ENCODE measurements at regions not wholly inside any gene's neighbourhood (a gene's known extent, or its start where the extent isn't known, plus 50 kb on each side); places are given as distances from the start of the nearest gene placed in this dataset.

DNA sequence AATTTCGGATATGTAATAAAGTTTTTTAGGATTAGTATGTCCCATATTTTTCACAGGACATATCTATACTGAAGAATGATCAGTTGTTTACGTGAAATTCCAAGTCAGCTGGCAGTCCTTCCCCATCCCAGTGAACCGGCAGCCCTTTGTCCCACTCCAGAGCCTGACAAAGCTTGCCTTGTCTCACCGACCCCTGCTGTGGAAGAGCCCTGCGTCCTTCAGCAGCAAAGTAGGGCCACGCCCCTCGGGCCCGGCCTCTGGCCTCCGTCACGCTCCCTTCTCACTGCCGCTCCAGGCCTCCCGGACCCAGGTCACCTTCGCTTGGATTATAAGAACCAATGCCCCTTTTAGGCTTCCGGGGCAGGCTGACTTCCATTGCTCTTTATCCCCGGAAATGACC lies 89.8 kb upstream of the TGIF1 start:
- in situ Hi-C loops (cut with HindIII; ENCODE audit: extremely low pct_ligation_motif_present, low pct_unique_long_range_greater_than_20kb), result no loop called here
- Histone ChIP-seq H3K36me3 (replicated peaks in 1 of 2; ENCODE audit: control insufficient read depth in 1 of 2, insufficient read depth in 2 of 2, low read length in 2 of 2) (no peaks in the 10 kb centered on the region), H3K4me1 (ENCODE audit: insufficient read depth, low read length) (peaks cover 14% of the 10 kb centered on the region), H3K4me2 (ENCODE audit: low read depth, low read length) (peak overlapping the region; percentile 28), H3K9me3 (ENCODE audit: low read length) (no peaks in the 10 kb centered on the region), H2AFZ (ENCODE audit: low read length) (no peak overlapping the region), H3K79me2 (ENCODE audit: insufficient read depth, low read length) (no peaks in the 10 kb centered on the region), H3K27me3 (ENCODE audit: control insufficient read depth in 1 of 2, insufficient read depth in 2 of 2, low read length in 2 of 2) (peaks cover 0 to 9% of the 10 kb centered on the region in 2 experiments; a peak in 2 of 5 replicates), H3K27ac (ENCODE audit: extremely low read length, insufficient read depth, low read length) (no peak overlapping the region), H4K20me1 (ENCODE audit: insufficient read depth, low read length) (no peaks in the 10 kb centered on the region), H3K4me3 (replicated peaks in 1 of 3; ENCODE audit: insufficient read depth in 1 of 3, low read depth in 2 of 3, low read length in 3 of 3) (peak overlapping the region in 1 of 3 experiments; percentile 21; a peak in 1 of 6 replicates), H3K9ac (ENCODE audit: insufficient read depth, low read depth, low read length) (no peak overlapping the region)
- ChIA-PET POLR2A (no interaction called here), CTCF (ENCODE audit: low intra/inter-chr PET ratio, low total read pairs) (no interaction called here)
- ATAC-seq (peak; percentile 87), FAIRE-seq (no peak), DNase-seq (ENCODE audit: low spot score) (peak; percentile 49)
- no TSS peak for BruUV-seq (replicated peaks)
- intact Hi-C loops (cut with micrococcal nuclease; ENCODE audit: unreplicated experiment), result no loop called here
- WGBS (ENCODE audit: low lambda C conversion rate), result 25% methylated on average over 15 of the region's 15 CpGs
- TF ChIP-seq, protein P1, sequence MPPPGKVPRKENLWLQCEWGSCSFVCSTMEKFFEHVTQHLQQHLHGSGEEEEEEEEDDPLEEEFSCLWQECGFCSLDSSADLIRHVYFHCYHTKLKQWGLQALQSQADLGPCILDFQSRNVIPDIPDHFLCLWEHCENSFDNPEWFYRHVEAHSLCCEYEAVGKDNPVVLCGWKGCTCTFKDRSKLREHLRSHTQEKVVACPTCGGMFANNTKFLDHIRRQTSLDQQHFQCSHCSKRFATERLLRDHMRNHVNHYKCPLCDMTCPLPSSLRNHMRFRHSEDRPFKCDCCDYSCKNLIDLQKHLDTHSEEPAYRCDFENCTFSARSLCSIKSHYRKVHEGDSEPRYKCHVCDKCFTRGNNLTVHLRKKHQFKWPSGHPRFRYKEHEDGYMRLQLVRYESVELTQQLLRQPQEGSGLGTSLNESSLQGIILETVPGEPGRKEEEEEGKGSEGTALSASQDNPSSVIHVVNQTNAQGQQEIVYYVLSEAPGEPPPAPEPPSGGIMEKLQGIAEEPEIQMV (CRISPR knock-in tag; IDR thresholded peaks at IDR 0.05; ENCODE audit: low read depth), result no peak
- TF ChIP-seq POGZ (CRISPR knock-in tag; IDR thresholded peaks at IDR 0.05), result peak; percentile 29; the same call in 1 of the 2 replicates
- no peak for TF ChIP-seq SOX13 (IDR thresholded peaks at IDR 0.05)
- peak in 1 of 2 experiments; percentile 28; a peak in 1 of 4 replicates for TF ChIP-seq SOX13 (CRISPR knock-in tag; conservative IDR thresholded peaks at IDR 0.05 in 1 of 2, IDR thresholded peaks at IDR 0.05 in 1 of 2)
- TF ChIP-seq, protein P2, sequence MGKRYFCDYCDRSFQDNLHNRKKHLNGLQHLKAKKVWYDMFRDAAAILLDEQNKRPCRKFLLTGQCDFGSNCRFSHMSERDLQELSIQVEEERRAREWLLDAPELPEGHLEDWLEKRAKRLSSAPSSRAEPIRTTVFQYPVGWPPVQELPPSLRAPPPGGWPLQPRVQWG (CRISPR knock-in tag; IDR thresholded peaks at IDR 0.05; ENCODE audit: borderline replicate concordance, low read depth), result no peak
- peak; percentile 61 for TF ChIP-seq SP5 (CRISPR knock-in tag; IDR thresholded peaks at IDR 0.05; ENCODE audit: borderline replicate concordance, low read depth)
- peak; percentile 43 for TF ChIP-seq XRCC5 (optimal IDR thresholded peaks at IDR 0.05; ENCODE audit: low read length)
- peak; percentile 26; the same call in 1 of the 2 replicates for TF ChIP-seq ZFX (CRISPR knock-in tag; IDR thresholded peaks at IDR 0.05; ENCODE audit: low read depth)
- TF ChIP-seq, protein P3, sequence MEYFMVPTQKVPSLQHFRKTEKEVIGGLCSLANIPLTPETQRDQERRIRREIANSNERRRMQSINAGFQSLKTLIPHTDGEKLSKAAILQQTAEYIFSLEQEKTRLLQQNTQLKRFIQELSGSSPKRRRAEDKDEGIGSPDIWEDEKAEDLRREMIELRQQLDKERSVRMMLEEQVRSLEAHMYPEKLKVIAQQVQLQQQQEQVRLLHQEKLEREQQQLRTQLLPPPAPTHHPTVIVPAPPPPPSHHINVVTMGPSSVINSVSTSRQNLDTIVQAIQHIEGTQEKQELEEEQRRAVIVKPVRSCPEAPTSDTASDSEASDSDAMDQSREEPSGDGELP (IDR thresholded peaks at IDR 0.05; ENCODE audit: borderline replicate concordance, low read depth), result peak; percentile 61; the same call in 1 of the 2 replicates
- TF ChIP-seq PPARG (CRISPR knock-in tag; conservative IDR thresholded peaks at IDR 0.05), result 0 out of 2 replicates have a peak, but pooled peaks have one; percentile 40
- 0 out of 2 replicates have a peak, but pooled peaks have one; percentile 19 for TF ChIP-seq SALL1 (CRISPR knock-in tag; IDR thresholded peaks at IDR 0.05)
- TF ChIP-seq, protein P4, sequence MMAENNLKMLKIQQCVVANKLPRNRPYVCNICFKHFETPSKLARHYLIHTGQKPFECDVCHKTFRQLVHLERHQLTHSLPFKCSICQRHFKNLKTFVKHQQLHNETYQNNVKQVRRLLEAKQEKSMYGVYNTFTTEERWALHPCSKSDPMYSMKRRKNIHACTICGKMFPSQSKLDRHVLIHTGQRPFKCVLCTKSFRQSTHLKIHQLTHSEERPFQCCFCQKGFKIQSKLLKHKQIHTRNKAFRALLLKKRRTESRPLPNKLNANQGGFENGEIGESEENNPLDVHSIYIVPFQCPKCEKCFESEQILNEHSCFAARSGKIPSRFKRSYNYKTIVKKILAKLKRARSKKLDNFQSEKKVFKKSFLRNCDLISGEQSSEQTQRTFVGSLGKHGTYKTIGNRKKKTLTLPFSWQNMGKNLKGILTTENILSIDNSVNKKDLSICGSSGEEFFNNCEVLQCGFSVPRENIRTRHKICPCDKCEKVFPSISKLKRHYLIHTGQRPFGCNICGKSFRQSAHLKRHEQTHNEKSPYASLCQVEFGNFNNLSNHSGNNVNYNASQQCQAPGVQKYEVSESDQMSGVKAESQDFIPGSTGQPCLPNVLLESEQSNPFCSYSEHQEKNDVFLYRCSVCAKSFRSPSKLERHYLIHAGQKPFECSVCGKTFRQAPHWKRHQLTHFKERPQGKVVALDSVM (CRISPR knock-in tag; IDR thresholded peaks at IDR 0.05), result peak; percentile 55; the same call in 1 of the 2 replicates
- TF ChIP-seq IRF2 (CRISPR knock-in tag; IDR thresholded peaks at IDR 0.05), result no peak
- TF ChIP-seq, protein P5, sequence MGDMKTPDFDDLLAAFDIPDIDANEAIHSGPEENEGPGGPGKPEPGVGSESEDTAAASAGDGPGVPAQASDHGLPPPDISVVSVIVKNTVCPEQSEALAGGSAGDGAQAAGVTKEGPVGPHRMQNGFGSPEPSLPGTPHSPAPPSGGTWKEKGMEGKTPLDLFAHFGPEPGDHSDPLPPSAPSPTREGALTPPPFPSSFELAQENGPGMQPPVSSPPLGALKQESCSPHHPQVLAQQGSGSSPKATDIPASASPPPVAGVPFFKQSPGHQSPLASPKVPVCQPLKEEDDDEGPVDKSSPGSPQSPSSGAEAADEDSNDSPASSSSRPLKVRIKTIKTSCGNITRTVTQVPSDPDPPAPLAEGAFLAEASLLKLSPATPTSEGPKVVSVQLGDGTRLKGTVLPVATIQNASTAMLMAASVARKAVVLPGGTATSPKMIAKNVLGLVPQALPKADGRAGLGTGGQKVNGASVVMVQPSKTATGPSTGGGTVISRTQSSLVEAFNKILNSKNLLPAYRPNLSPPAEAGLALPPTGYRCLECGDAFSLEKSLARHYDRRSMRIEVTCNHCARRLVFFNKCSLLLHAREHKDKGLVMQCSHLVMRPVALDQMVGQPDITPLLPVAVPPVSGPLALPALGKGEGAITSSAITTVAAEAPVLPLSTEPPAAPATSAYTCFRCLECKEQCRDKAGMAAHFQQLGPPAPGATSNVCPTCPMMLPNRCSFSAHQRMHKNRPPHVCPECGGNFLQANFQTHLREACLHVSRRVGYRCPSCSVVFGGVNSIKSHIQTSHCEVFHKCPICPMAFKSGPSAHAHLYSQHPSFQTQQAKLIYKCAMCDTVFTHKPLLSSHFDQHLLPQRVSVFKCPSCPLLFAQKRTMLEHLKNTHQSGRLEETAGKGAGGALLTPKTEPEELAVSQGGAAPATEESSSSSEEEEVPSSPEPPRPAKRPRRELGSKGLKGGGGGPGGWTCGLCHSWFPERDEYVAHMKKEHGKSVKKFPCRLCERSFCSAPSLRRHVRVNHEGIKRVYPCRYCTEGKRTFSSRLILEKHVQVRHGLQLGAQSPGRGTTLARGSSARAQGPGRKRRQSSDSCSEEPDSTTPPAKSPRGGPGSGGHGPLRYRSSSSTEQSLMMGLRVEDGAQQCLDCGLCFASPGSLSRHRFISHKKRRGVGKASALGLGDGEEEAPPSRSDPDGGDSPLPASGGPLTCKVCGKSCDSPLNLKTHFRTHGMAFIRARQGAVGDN (CRISPR knock-in tag; IDR thresholded peaks at IDR 0.05), result peak; percentile 39
